ENCODE measurements at regions not wholly inside any gene's neighbourhood (a gene's known extent, or its start where the extent isn't known, plus 50 kb on each side); places are given as distances from the start of the nearest gene placed in this dataset.
"Not testable (repeated sequence)": the region's sequence is repeated elsewhere in the genome, so short reads cannot be mapped to it uniquely, and the experiment has no call there.

- Histone ChIP-seq H3K27ac (no peak overlapping the region), H3K4me1 (no peaks in the 10 kb centered on the region), H3K36me3 (no peaks in the 10 kb centered on the region), H3K9me3 (replicated peaks) (no peaks in the 10 kb centered on the region), H3K27me3 (no peaks in the 10 kb centered on the region), H3K4me3 (no peak overlapping the region)
- no peak for DNase-seq
These were observed 86.3 kb upstream of the HMGXB4 start for GRCh38 chr22:35170716-35171697.

DNA sequence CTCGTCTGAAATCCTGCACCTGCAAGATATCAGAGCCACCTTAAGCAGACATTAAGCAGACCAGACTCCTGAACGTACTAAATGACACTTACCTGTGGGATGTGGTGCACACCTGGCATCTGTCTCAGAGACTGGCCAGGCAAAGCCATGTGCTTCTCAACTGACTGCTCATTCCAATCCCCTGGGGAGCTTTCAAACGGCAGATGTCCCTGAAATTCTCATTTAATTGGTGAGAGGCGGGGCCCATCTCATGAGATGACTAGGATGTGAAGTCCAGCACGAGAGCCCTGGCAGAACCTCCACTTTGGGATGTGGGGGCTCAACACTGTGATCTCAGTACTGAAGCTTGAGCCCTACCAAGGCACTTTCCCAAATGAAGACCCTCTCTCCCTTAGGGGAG, 84.9 kb upstream of the HMGXB4 start:
- H3K27me3 ChIP-seq: no peaks in the 10 kb centered on the region
- no peaks in the 10 kb centered on the region for H3K36me3 ChIP-seq
- DNase-seq: no peak
- H3K4me1 ChIP-seq: no peaks in the 10 kb centered on the region
- H3K27ac ChIP-seq: no peak overlapping the region
- no peak overlapping the region for H3K4me3 ChIP-seq
- no peaks in the 10 kb centered on the region for H3K9me3 ChIP-seq (replicated peaks)

DNA sequence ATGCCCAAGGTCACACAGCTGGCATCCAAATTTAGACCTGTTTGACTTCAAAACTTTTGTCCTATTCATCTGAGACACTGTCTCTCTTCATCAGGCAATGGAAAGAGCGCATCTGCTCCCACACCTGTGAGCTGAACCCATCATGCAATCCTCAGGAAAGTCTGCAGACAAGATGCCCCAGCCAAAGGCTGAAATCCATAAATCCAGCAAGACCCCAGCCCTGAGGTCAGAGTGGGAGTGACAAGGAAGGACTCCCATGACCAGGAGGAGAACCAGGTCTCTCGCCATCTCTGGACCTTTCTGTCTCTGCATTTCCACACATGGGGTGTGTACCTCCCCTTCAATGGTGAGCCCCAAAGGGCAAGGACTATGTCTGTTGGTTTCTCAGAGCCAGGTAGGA, 83.6 kb upstream of the HMGXB4 start:
- Histone ChIP-seq H3K36me3 (no peaks in the 10 kb centered on the region), H3K27ac (no peak overlapping the region), H3K4me1 (no peaks in the 10 kb centered on the region), H3K27me3 (no peaks in the 10 kb centered on the region), H3K9me3 (replicated peaks) (no peaks in the 10 kb centered on the region), H3K4me3 (no peak overlapping the region)
- DNase-seq: no peak

- Histone ChIP-seq H3K4me3 (no peak overlapping the region), H3K9me3 (replicated peaks) (no peaks in the 10 kb centered on the region), H3K27ac (no peak overlapping the region), H3K27me3 (no peaks in the 10 kb centered on the region), H3K36me3 (no peaks in the 10 kb centered on the region), H3K4me1 (no peaks in the 10 kb centered on the region)
- DNase-seq: no peak
These were observed 82.8 kb upstream of the HMGXB4 start for GRCh38 chr22:35174401-35175038.

DNA sequence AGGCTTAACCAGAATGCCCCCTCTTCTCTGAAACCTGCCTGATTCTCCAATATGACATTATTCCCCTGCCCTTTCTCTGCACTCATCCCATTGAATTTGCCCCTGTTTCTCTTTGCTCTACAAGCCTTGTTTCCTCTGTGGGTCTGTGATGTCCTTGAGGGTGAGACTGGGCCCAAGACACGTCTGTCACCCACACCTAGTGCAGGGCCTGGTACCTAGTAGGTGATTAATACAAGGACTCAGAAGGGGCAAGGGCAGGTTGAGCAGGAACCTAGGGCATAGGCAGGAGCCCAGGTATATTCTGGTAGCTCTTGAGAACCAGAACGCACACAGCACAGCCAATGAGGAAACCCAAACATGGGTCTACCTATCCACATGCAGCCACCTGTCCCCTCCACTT, 81.9 kb upstream of the HMGXB4 start:
- no peaks in the 10 kb centered on the region for H3K9me3 ChIP-seq (replicated peaks)
- H3K27ac ChIP-seq: no peak overlapping the region
- H3K4me3 ChIP-seq: no peak overlapping the region
- no peaks in the 10 kb centered on the region for H3K27me3 ChIP-seq
- no peaks in the 10 kb centered on the region for H3K36me3 ChIP-seq
- H3K4me1 ChIP-seq: no peaks in the 10 kb centered on the region
- DNase-seq: no peak

- Histone ChIP-seq H3K4me3 (no peak overlapping the region), H3K27ac (no peak overlapping the region), H3K9me3 (replicated peaks) (no peaks in the 10 kb centered on the region), H3K4me1 (no peaks in the 10 kb centered on the region), H3K36me3 (no peaks in the 10 kb centered on the region), H3K27me3 (no peaks in the 10 kb centered on the region)
- DNase-seq: no peak
These were observed 79.5 kb upstream of the HMGXB4 start for GRCh38 chr22:35177811-35178210.

- DNase-seq: no peak
- Histone ChIP-seq H3K36me3 (no peaks in the 10 kb centered on the region), H3K27me3 (no peaks in the 10 kb centered on the region), H3K4me3 (no peak overlapping the region), H3K9me3 (replicated peaks) (no peaks in the 10 kb centered on the region), H3K4me1 (no peaks in the 10 kb centered on the region), H3K27ac (no peak overlapping the region)
These were observed 78.8 kb upstream of the HMGXB4 start for GRCh38 chr22:35178446-35178845.

DNA sequence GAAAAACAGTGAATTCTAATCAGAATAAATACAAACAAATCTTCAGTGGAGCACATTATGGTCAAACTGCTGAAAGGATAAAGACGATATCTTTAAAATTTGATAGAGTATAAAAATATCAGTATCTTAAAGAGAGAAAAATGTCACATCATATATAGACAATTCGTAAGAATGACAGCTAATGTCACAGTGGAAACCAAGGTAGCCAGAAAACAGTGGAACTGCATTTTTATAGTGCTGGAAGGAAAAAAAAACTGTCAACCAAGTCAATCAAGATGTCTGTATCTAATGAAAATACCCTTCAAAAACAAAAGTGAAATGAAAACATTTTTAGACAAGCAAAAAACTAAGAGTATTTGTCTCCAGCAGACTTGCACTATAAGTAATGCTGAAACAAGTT, 73.4 kb upstream of the HMGXB4 start:
- Histone ChIP-seq H3K36me3 (no peaks in the 10 kb centered on the region), H3K4me1 (no peaks in the 10 kb centered on the region), H3K4me3 (no peak overlapping the region), H3K27ac (no peak overlapping the region), H3K9me3 (replicated peaks) (no peaks in the 10 kb centered on the region), H3K27me3 (no peaks in the 10 kb centered on the region)
- no peak for DNase-seq

- Histone ChIP-seq H3K36me3 (0 out of 2 replicates have a peak, but pooled peaks cover 4% of the 10 kb centered on the region), H3K4me3 (no peak overlapping the region), H3K9me3 (replicated peaks) (peaks cover 7% of the 10 kb centered on the region; the same call in 1 of the 2 replicates), H3K27me3 (no peaks in the 10 kb centered on the region), H3K27ac (no peak overlapping the region), H3K4me1 (peaks cover 4% of the 10 kb centered on the region; the same call in 1 of the 2 replicates)
- no peak for DNase-seq
These were observed 70.8 kb upstream of the HMGXB4 start for GRCh38 chr22:35186492-35186891.

GRCh38 chr22:35188930-35189329, 68.4 kb upstream of the HMGXB4 start:
- DNase-seq; H3K4me3 ChIP-seq; H3K27ac ChIP-seq; H3K4me1 ChIP-seq; H3K36me3 ChIP-seq; H3K9me3 ChIP-seq (replicated peaks); H3K27me3 ChIP-seq: not testable (repeated sequence)

DNA sequence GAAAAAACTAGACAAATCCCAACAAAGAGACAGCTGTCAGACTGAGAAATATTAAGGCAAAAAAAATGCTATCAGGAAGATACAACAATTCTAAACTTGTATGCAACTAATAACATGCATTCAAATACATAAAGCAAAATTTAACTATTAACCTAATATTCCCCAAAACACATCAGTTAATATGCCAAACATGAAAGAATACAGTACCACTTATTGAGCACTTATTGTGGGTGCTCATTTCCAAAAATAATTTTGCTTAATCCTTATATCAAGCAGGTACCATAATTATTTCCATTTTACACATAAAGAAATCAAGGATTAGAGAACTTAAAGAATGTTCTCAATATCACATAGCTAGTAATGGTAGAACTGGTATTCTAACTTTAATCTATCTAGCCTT, 67.7 kb upstream of the HMGXB4 start:
- H3K4me1 ChIP-seq: peaks cover 7% of the 10 kb centered on the region; the same call in 1 of the 2 replicates
- no peaks in the 10 kb centered on the region for H3K27me3 ChIP-seq
- no peak for DNase-seq
- H3K9me3 ChIP-seq (replicated peaks): peaks cover 7% of the 10 kb centered on the region; the same call in 1 of the 2 replicates
- no peak overlapping the region for H3K4me3 ChIP-seq
- H3K36me3 ChIP-seq: 0 out of 2 replicates have a peak, but pooled peaks cover 4% of the 10 kb centered on the region
- no peak overlapping the region for H3K27ac ChIP-seq

DNA sequence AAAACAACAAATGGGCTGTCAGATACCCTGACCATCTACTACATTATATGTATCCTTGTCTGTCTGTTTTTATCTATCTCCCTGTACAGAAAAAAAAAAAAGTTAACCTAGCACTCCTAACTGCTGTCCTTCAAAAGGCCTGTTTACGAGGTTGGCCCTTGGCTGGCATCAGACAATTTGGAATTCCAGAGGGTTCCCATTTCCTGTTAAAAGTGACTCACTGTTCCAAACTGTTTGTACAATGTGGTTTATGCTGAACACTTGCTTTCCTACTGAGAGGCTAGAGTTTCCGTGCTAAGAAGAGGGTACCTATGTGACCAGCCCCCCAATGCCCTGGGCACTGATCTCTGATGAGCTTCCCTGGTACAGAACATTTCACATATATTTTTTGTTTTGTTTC, 65.9 kb upstream of the HMGXB4 start:
- Histone ChIP-seq H3K4me1 (peaks cover 7% of the 10 kb centered on the region; the same call in 1 of the 2 replicates), H3K27me3 (no peaks in the 10 kb centered on the region), H3K9me3 (replicated peaks) (peaks cover 7% of the 10 kb centered on the region; the same call in 1 of the 2 replicates), H3K4me3 (no peak overlapping the region), H3K36me3 (0 out of 2 replicates have a peak, but pooled peaks cover 4% of the 10 kb centered on the region), H3K27ac (no peak overlapping the region)
- DNase-seq: peak; percentile 7 to 19

GRCh38 chr22:35192129-35192918, 65.0 kb upstream of the HMGXB4 start:
- Histone ChIP-seq H3K9me3 (replicated peaks) (peaks cover 7% of the 10 kb centered on the region; the same call in 1 of the 2 replicates), H3K4me3 (no peak overlapping the region), H3K27me3 (no peaks in the 10 kb centered on the region), H3K36me3 (0 out of 2 replicates have a peak, but pooled peaks cover 4% of the 10 kb centered on the region), H3K27ac (no peak overlapping the region), H3K4me1 (peaks cover 7% of the 10 kb centered on the region; the same call in 1 of the 2 replicates)
- DNase-seq: no peak

DNA sequence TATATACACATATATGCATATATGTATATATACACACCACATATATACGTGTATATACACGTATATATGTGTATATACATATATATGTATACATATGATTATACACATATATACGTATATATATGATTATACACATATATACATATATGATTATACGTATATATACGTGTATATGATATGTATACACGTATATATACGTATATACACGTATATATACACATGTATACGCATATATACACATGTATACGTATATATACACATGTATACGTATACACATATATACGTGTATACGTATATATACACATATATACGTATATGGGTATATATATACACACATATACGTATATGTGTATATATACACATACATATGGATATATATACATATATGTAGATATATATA, 62.1 kb upstream of the HMGXB4 start:
- DNase-seq: no peak
- Histone ChIP-seq H3K27me3 (no peaks in the 10 kb centered on the region), H3K4me1 (peaks cover 7% of the 10 kb centered on the region; the same call in 1 of the 2 replicates), H3K27ac (no peak overlapping the region), H3K36me3 (no peaks in the 10 kb centered on the region), H3K9me3 (replicated peaks) (no peaks in the 10 kb centered on the region), H3K4me3 (no peak overlapping the region)

Measured in SJCRH30 (cell line).